Endodermal cell (in vitro differentiated cells): ENCODE measurements at regions not wholly inside any gene's neighbourhood (a gene's known extent, or its start where the extent isn't known, plus 50 kb on each side); places are given as distances from the start of the nearest gene placed in this dataset.

Experiments used
- DNase-seq: peaks from one replicate; pipeline ENCODE4 v3.0.0-alpha.2; 2017
- H3K27ac ChIP-seq: 2 replicates; pipeline ENCODE4 v1.5.1; 2013; ENCODE audit warnings: mild to moderate bottlenecking, low read depth, low read length, moderate library complexity
- H3K27me3 ChIP-seq: 2 replicates; pipeline ENCODE4 v1.6.1; 2013; ENCODE audit warnings: mild to moderate bottlenecking, low read length, moderate library complexity; ENCODE audit not compliant: insufficient read depth, control insufficient read depth, poor library complexity, severe bottlenecking
- H3K36me3 ChIP-seq: 2 replicates; pipeline ENCODE4 v1.7.0; 2013; ENCODE audit warnings: mild to moderate bottlenecking, low read length, moderate library complexity; ENCODE audit not compliant: control insufficient read depth, insufficient read depth
- H3K4me1 ChIP-seq: one replicate; pipeline ENCODE4 v1.7.0; 2013; ENCODE audit warnings: low read length; ENCODE audit not compliant: control insufficient read depth, insufficient read depth
- H3K4me3 ChIP-seq: 2 replicates; pipeline ENCODE4 v1.5.1; 2013; ENCODE audit warnings: mild to moderate bottlenecking, low read length, moderate library complexity
- H3K9ac ChIP-seq: 2 replicates; pipeline ENCODE4 v1.6.1; 2013; ENCODE audit warnings: mild to moderate bottlenecking, low read length, moderate library complexity; ENCODE audit not compliant: poor library complexity, severe bottlenecking; ENCODE audit errors: extremely low read depth
- H3K9me3 ChIP-seq: 2 replicates; pipeline ENCODE4 v1.6.1; 2013; ENCODE audit warnings: mild to moderate bottlenecking, low read length, moderate library complexity; ENCODE audit not compliant: control insufficient read depth
- H3K27ac Mint-ChIP-seq: 2 replicates; pipeline ENCODE4 v1.8.0; 2020; ENCODE audit warnings: mixed read lengths
- H3K27me3 Mint-ChIP-seq: 2 replicates; pipeline ENCODE4 v1.8.0; 2021; ENCODE audit warnings: mild to moderate bottlenecking, mixed read lengths; ENCODE audit not compliant: insufficient read depth
- H3K36me3 Mint-ChIP-seq: 2 replicates; pipeline ENCODE4 v1.8.0; 2020; ENCODE audit warnings: low read depth, mixed read lengths
- H3K4me1 Mint-ChIP-seq: 2 replicates; pipeline ENCODE4 v1.8.0; 2020; ENCODE audit warnings: mixed read lengths
- H3K4me3 Mint-ChIP-seq: 2 replicates; pipeline ENCODE4 v1.8.0; 2020; ENCODE audit warnings: mild to moderate bottlenecking, moderate library complexity, mixed read lengths
- H3K9me3 Mint-ChIP-seq: 2 replicates; pipeline ENCODE4 v1.8.0; 2020; ENCODE audit warnings: mild to moderate bottlenecking, mixed read lengths
- WGBS, 2 experiments: methylation state at CpG; one replicate each; pipeline versions ENCODE4 v1.1.5 to v1.1.7; 2013; ENCODE audit warnings: missing lambda C conversion rate in 2 of 2, mixed read lengths in 1 of 2; ENCODE audit not compliant: insufficient coverage in 1 of 2, insufficient read length in 1 of 2; 5-methylcytosine and 5-hydroxymethylcytosine counted together
- TF ChIP-seq, protein P1 (sequence below): fragments of 200-600 bp; sonication (generic); conservative IDR thresholded peaks from 2 replicates; pipeline ENCODE4 v1.5.0; 2021; ENCODE audit warnings: antibody characterized with exemption, mild to moderate bottlenecking

- WGBS, 2 experiments, result 96% methylated on average over 1 of the region's 1 CpG; no CpG with 5 or more reads in 1 of the 2 experiments
- Mint-ChIP-seq H3K9me3 (no peaks in the 10 kb centered on the region), H3K27me3 (peaks cover 59% of the 10 kb centered on the region), H3K27ac (no peak overlapping the region), H3K4me3 (no peak overlapping the region), H3K4me1 (peaks cover 9% of the 10 kb centered on the region), H3K36me3 (no peaks in the 10 kb centered on the region)
- DNase-seq, result no peak
- H3K36me3 ChIP-seq, result no peaks in the 10 kb centered on the region
- no peaks in the 10 kb centered on the region for H3K9me3 ChIP-seq
- H3K4me1 ChIP-seq, result peaks cover 6% of the 10 kb centered on the region
- H3K27me3 ChIP-seq, result peaks cover 43% of the 10 kb centered on the region
- H3K4me3 ChIP-seq, result no peak overlapping the region
- H3K27ac ChIP-seq, result no peak overlapping the region
- TF ChIP-seq, protein P1, sequence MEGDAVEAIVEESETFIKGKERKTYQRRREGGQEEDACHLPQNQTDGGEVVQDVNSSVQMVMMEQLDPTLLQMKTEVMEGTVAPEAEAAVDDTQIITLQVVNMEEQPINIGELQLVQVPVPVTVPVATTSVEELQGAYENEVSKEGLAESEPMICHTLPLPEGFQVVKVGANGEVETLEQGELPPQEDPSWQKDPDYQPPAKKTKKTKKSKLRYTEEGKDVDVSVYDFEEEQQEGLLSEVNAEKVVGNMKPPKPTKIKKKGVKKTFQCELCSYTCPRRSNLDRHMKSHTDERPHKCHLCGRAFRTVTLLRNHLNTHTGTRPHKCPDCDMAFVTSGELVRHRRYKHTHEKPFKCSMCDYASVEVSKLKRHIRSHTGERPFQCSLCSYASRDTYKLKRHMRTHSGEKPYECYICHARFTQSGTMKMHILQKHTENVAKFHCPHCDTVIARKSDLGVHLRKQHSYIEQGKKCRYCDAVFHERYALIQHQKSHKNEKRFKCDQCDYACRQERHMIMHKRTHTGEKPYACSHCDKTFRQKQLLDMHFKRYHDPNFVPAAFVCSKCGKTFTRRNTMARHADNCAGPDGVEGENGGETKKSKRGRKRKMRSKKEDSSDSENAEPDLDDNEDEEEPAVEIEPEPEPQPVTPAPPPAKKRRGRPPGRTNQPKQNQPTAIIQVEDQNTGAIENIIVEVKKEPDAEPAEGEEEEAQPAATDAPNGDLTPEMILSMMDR, result no peak
- H3K9ac ChIP-seq, result no peak overlapping the region
Measured at GRCh38 chr3:63064209-63064755, 189.1 kb upstream of the CADPS start.

GRCh38 chr3:63067999-63068645, 192.9 kb upstream of the CADPS start:
- Mint-ChIP-seq H3K9me3 (no peaks in the 10 kb centered on the region), H3K27me3 (peaks cover 39% of the 10 kb centered on the region), H3K36me3 (no peaks in the 10 kb centered on the region), H3K4me1 (peaks cover 15% of the 10 kb centered on the region), H3K4me3 (no peak overlapping the region), H3K27ac (no peak overlapping the region)
- Histone ChIP-seq H3K27ac (no peak overlapping the region), H3K9ac (no peak overlapping the region), H3K9me3 (no peaks in the 10 kb centered on the region), H3K4me1 (peaks cover 12% of the 10 kb centered on the region), H3K36me3 (no peaks in the 10 kb centered on the region), H3K27me3 (peaks cover 24% of the 10 kb centered on the region), H3K4me3 (no peak overlapping the region)
- DNase-seq, result peak; percentile 82
- WGBS, 2 experiments, result 57 to 100% methylated on average over 1 to 3 of the region's 3 CpGs
- TF ChIP-seq, protein P1, result no peak

DNA sequence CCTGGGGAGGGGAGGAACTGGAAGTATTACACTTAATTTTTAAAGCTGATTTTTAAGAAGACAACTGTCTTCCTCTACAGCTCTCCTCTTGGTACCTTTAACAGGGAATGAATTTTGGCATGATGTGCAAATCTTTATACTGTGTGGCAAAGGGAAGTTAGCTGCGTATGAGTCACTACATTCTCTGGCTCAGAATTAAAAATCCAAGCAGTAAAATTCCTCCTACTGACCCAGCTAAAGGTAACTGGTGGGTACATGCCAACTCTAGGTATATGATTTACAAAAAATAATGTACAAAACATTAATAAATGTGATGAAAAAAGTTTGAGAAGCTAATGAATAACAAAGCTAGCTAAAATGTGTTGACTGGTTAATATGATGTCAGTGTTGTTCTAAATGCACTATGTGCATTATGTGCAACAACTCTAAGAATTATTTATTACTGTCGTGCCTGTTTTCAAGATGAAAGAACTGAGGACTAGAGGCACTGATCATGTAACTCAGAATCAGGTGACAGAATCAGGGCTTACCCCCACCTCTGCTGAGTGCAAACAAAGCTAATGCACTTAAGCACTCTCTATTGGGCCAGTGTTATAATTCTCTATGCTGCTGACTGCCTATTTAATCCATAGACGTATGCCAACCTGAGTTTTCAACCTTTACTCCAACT, 194.7 kb upstream of the CADPS start:
- Mint-ChIP-seq H3K4me3 (no peak overlapping the region), H3K4me1 (peaks cover 10% of the 10 kb centered on the region), H3K27me3 (peaks cover 35% of the 10 kb centered on the region), H3K9me3 (no peaks in the 10 kb centered on the region), H3K27ac (no peak overlapping the region), H3K36me3 (no peaks in the 10 kb centered on the region)
- H3K9me3 ChIP-seq, result no peaks in the 10 kb centered on the region
- TF ChIP-seq, protein P1, result no peak
- no peaks in the 10 kb centered on the region for H3K36me3 ChIP-seq
- H3K27ac ChIP-seq, result no peak overlapping the region
- peaks cover 18% of the 10 kb centered on the region for H3K27me3 ChIP-seq
- peaks cover 6% of the 10 kb centered on the region for H3K4me1 ChIP-seq
- no peak overlapping the region for H3K9ac ChIP-seq
- 82 to 85% methylated on average over 2 to 3 of the region's 3 CpGs for WGBS, 2 experiments
- H3K4me3 ChIP-seq, result no peak overlapping the region
- no peak for DNase-seq
